HL-60 (cell line): ENCODE measurements at regions not wholly inside any gene's neighbourhood (a gene's known extent, or its start where the extent isn't known, plus 50 kb on each side); places are given as distances from the start of the nearest gene placed in this dataset.

ENCODE experiments used
- DNase-seq, 2 experiments: peaks; one replicate each; pipeline ENCODE4 v3.0.0-alpha.2; 2010 to 2020; ENCODE audit warnings: low read depth in 1 of 2, low spot score in 1 of 2
- H3K27ac ChIP-seq: fragments of 250-450 bp; sonication (Bioruptor Pico); replicated peaks from 2 replicates; pipeline ENCODE4 v1.5.1; 2020; ENCODE audit warnings: mild to moderate bottlenecking, moderate library complexity
- H3K27me3 ChIP-seq: fragments of 250-450 bp; sonication (Bioruptor Pico); 2 replicates; pipeline ENCODE4 v1.5.1; 2021; ENCODE audit warnings: mild to moderate bottlenecking, moderate library complexity; ENCODE audit not compliant: insufficient read depth, poor library complexity, severe bottlenecking
- H3K4me3 ChIP-seq: replicated peaks from 2 replicates; pipeline ENCODE4 v1.5.1; 2011; ENCODE audit warnings: mild to moderate bottlenecking, control low read depth, low read length; ENCODE audit not compliant: insufficient read depth
- GABPA ChIP-seq: IDR thresholded peaks from 2 replicates; pipeline ENCODE4 v1.6.1; 2012; ENCODE audit warnings: low read depth
- POLR2AphosphoS5 ChIP-seq: IDR thresholded peaks from 2 replicates; pipeline ENCODE4 v1.6.1; 2012; ENCODE audit warnings: low read depth
- SPI1 ChIP-seq: IDR thresholded peaks from 2 replicates; pipeline ENCODE4 v1.6.1; 2012; ENCODE audit warnings: low read depth, mild to moderate bottlenecking, borderline replicate concordance
- TF ChIP-seq, protein P1 (sequence below): IDR thresholded peaks from one replicate; pipeline ENCODE4 v1.5.1; 2011; ENCODE audit warnings: low read length, control low read depth, inconsistent platforms; ENCODE audit not compliant: insufficient read depth
- TF ChIP-seq, protein P2 (sequence below): IDR thresholded peaks from 2 replicates; pipeline ENCODE4 v1.6.1; 2012; ENCODE audit warnings: low read depth; ENCODE audit not compliant: insufficient replicate concordance

DNA sequence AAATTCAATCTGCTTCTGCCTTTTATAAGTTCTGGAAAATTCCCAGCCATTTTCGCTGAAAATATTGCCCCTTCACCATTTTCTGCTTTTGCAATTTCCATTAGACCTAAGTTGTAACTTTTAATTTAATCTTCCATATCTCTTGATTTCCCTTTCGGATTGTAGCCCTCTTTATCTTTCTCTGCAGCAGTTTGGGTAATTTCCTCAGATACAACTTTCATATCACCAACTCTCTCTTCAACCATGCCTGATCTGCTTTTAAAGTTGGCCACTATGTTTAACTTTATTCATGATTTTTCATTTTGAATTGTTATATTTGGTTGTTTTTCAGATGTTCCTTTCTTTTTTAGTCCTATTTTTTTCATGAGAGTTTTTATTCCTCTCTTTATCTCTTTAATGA lies 157.0 kb upstream of the VLDLR start:
- TF ChIP-seq, protein P1, sequence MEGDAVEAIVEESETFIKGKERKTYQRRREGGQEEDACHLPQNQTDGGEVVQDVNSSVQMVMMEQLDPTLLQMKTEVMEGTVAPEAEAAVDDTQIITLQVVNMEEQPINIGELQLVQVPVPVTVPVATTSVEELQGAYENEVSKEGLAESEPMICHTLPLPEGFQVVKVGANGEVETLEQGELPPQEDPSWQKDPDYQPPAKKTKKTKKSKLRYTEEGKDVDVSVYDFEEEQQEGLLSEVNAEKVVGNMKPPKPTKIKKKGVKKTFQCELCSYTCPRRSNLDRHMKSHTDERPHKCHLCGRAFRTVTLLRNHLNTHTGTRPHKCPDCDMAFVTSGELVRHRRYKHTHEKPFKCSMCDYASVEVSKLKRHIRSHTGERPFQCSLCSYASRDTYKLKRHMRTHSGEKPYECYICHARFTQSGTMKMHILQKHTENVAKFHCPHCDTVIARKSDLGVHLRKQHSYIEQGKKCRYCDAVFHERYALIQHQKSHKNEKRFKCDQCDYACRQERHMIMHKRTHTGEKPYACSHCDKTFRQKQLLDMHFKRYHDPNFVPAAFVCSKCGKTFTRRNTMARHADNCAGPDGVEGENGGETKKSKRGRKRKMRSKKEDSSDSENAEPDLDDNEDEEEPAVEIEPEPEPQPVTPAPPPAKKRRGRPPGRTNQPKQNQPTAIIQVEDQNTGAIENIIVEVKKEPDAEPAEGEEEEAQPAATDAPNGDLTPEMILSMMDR: no peak

DNA sequence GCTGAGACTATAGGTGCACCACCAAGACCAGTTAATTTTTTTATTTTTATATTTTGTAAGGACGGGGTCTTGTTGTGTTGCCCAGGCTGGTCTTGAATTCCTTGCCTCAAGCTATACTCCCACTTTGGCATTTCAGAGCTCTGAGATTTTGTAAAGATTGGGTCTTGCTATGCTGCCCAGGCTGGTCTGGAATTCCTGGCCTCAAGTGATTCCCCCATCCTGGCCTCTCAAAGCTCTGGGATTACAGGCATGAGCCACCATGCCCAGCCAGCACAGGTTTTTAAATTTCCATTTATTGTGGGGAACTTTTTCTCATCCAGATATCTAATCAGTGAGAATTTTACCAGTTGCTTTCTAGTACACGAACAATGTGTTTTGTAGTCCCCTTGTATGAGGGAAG lies 156.1 kb upstream of the VLDLR start:
- H3K27me3 ChIP-seq: no peaks in the 10 kb centered on the region
- H3K27ac ChIP-seq: no peak overlapping the region
- TF ChIP-seq POLR2AphosphoS5 (no peak), SPI1 (no peak), GABPA (no peak)
- TF ChIP-seq, protein P1: no peak
- TF ChIP-seq, protein P2, sequence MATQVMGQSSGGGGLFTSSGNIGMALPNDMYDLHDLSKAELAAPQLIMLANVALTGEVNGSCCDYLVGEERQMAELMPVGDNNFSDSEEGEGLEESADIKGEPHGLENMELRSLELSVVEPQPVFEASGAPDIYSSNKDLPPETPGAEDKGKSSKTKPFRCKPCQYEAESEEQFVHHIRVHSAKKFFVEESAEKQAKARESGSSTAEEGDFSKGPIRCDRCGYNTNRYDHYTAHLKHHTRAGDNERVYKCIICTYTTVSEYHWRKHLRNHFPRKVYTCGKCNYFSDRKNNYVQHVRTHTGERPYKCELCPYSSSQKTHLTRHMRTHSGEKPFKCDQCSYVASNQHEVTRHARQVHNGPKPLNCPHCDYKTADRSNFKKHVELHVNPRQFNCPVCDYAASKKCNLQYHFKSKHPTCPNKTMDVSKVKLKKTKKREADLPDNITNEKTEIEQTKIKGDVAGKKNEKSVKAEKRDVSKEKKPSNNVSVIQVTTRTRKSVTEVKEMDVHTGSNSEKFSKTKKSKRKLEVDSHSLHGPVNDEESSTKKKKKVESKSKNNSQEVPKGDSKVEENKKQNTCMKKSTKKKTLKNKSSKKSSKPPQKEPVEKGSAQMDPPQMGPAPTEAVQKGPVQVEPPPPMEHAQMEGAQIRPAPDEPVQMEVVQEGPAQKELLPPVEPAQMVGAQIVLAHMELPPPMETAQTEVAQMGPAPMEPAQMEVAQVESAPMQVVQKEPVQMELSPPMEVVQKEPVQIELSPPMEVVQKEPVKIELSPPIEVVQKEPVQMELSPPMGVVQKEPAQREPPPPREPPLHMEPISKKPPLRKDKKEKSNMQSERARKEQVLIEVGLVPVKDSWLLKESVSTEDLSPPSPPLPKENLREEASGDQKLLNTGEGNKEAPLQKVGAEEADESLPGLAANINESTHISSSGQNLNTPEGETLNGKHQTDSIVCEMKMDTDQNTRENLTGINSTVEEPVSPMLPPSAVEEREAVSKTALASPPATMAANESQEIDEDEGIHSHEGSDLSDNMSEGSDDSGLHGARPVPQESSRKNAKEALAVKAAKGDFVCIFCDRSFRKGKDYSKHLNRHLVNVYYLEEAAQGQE: no peak
- DNase-seq: no peak
- no peak overlapping the region for H3K4me3 ChIP-seq

More for the DNA sequence above, 157.0 kb upstream of the VLDLR start:
- no peak overlapping the region for H3K27ac ChIP-seq
- H3K4me3 ChIP-seq: no peak overlapping the region
- no peaks in the 10 kb centered on the region for H3K27me3 ChIP-seq
- no peak for DNase-seq

DNA sequence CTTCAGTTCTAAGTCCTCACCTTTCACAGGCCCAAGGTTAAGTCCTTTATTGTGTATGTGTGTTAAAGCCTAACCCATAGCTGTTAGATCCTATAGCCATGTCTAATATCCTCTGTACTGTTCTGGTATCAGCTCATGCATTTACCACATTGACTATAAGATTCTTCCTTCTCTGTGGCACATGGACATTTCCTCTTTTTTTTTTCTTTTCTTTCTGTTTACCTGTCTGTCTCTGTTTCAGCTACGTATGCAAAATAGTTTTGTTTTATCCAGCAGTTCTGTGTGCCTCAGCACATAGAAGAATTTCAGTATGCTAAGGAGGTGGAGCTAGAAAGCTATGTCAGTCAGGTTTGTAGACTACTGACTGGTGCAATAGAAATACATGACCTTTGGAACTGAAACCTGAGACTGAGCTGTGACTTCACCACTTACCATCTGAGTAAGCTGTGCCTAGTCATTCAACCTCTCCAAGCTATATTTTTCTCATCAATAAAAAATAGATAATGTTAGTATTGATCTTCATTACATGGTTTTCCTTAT lies 155.6 kb upstream of the VLDLR start:
- Histone ChIP-seq H3K4me3 (no peak overlapping the region), H3K27ac (no peak overlapping the region), H3K27me3 (no peaks in the 10 kb centered on the region)
- TF ChIP-seq SPI1: peak; percentile 75; the same call in 1 of the 2 replicates
- no peak for TF ChIP-seq POLR2AphosphoS5
- no peak for TF ChIP-seq GABPA
- TF ChIP-seq, protein P2: no peak
- TF ChIP-seq, protein P1: no peak
- no peak for DNase-seq

DNA sequence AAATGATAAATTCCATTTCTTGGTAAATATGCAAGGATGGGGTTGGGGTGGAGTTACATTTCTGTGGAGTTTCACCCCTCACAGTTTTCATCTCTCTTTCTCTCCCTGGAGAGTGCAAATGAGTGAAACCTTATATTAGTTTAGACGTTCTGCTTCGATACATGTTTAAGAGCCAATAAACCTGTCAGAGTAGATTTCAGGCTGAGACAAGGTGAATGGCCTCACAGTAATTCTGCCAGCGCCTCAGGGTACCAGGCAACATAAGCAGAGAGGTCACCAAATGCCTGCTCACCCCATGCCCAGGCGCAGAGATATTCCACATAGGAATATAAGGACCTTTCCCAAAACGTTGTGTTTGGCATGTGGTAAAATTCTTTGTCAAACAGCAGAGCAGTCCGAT lies 154.9 kb upstream of the VLDLR start:
- H3K27me3 ChIP-seq: no peaks in the 10 kb centered on the region
- TF ChIP-seq GABPA (no peak), SPI1 (no peak), POLR2AphosphoS5 (no peak)
- TF ChIP-seq, protein P1: no peak
- TF ChIP-seq, protein P2: no peak
- no peak overlapping the region for H3K27ac ChIP-seq
- no peak for DNase-seq
- H3K4me3 ChIP-seq: no peak overlapping the region
